ENCODE measurements at regions not wholly inside any gene's neighbourhood (a gene's known extent, or its start where the extent isn't known, plus 50 kb on each side); places are given as distances from the start of the nearest gene placed in this dataset.
A peak's percentile ranks its signal among the peaks of the same experiment; 100 is the strongest.

GRCh38 chr10:35913628-35914027 is 271.5 kb upstream of the FZD8 start:
- Histone ChIP-seq H3K27ac (no peak overlapping the region), H3K36me3 (no peaks in the 10 kb centered on the region), H3K4me3 (no peak overlapping the region), H3K9me3 (ENCODE audit: low read depth) (no peaks in the 10 kb centered on the region), H3K27me3 (no peaks in the 10 kb centered on the region), H3K4me1 (ENCODE audit: low read depth) (peaks cover 14% of the 10 kb centered on the region)
- TF ChIP-seq CTCF (IDR thresholded peaks at IDR 0.05; ENCODE audit: low read depth, low read length), result no peak
- peak in 1 of 2 donors; percentile 27 for DNase-seq (ENCODE audit: low read depth in 1 of 2, low spot score in 1 of 2)

GRCh38 chr10:35912615-35913569 is 270.8 kb upstream of the FZD8 start:
- no peaks in the 10 kb centered on the region for H3K27me3 ChIP-seq
- peaks cover 13% of the 10 kb centered on the region for H3K4me1 ChIP-seq (ENCODE audit: low read depth)
- TF ChIP-seq CTCF (IDR thresholded peaks at IDR 0.05; ENCODE audit: low read depth, low read length), result no peak
- no peaks in the 10 kb centered on the region for H3K9me3 ChIP-seq (ENCODE audit: low read depth)
- no peaks in the 10 kb centered on the region for H3K36me3 ChIP-seq
- H3K27ac ChIP-seq, result no peak overlapping the region
- no peak overlapping the region for H3K4me3 ChIP-seq
- peak in 1 of 2 donors; percentile 52 for DNase-seq (ENCODE audit: low read depth in 1 of 2, low spot score in 1 of 2)

- H3K4me3 ChIP-seq, result no peak overlapping the region
- peaks cover 13% of the 10 kb centered on the region for H3K4me1 ChIP-seq (ENCODE audit: low read depth)
- no peaks in the 10 kb centered on the region for H3K27me3 ChIP-seq
- no peaks in the 10 kb centered on the region for H3K9me3 ChIP-seq (ENCODE audit: low read depth)
- no peak for TF ChIP-seq CTCF (IDR thresholded peaks at IDR 0.05; ENCODE audit: low read depth, low read length)
- no peak overlapping the region for H3K27ac ChIP-seq
- no peak for DNase-seq (ENCODE audit: low read depth in 1 of 2, low spot score in 1 of 2)
- H3K36me3 ChIP-seq, result no peaks in the 10 kb centered on the region
Observed at GRCh38 chr10:35911954-35912353, 269.9 kb upstream of the FZD8 start.

- Histone ChIP-seq H3K4me1 (ENCODE audit: low read depth) (peaks cover 13% of the 10 kb centered on the region), H3K9me3 (ENCODE audit: low read depth) (no peaks in the 10 kb centered on the region), H3K36me3 (no peaks in the 10 kb centered on the region), H3K27me3 (no peaks in the 10 kb centered on the region), H3K27ac (no peak overlapping the region), H3K4me3 (no peak overlapping the region)
- no peak for DNase-seq (ENCODE audit: low read depth in 1 of 2, low spot score in 1 of 2)
- TF ChIP-seq CTCF (IDR thresholded peaks at IDR 0.05; ENCODE audit: low read depth, low read length), result no peak
Observed at GRCh38 chr10:35911233-35911632, 269.1 kb upstream of the FZD8 start.

GRCh38 chr10:35910234-35910633 is 268.1 kb upstream of the FZD8 start:
- no peaks in the 10 kb centered on the region for H3K9me3 ChIP-seq (ENCODE audit: low read depth)
- H3K27ac ChIP-seq, result no peak overlapping the region
- no peak for TF ChIP-seq CTCF (IDR thresholded peaks at IDR 0.05; ENCODE audit: low read depth, low read length)
- no peaks in the 10 kb centered on the region for H3K36me3 ChIP-seq
- H3K27me3 ChIP-seq, result no peaks in the 10 kb centered on the region
- peaks cover 13% of the 10 kb centered on the region for H3K4me1 ChIP-seq (ENCODE audit: low read depth)
- H3K4me3 ChIP-seq, result no peak overlapping the region
- DNase-seq (ENCODE audit: low read depth in 1 of 2, low spot score in 1 of 2), result peak in 1 of 2 donors; percentile 31
